GM12864 (cell line): ENCODE measurements at regions not wholly inside any gene's neighbourhood (a gene's known extent, or its start where the extent isn't known, plus 50 kb on each side); places are given as distances from the start of the nearest gene placed in this dataset.

ENCODE experiments used
- DNase-seq: peaks from one replicate; pipeline ENCODE4 v3.0.0-alpha.2; 2011; ENCODE audit warnings: low read depth
- H3K4me3 ChIP-seq: 2 replicates; pipeline ENCODE4 v1.5.1; 2011; ENCODE audit warnings: mild to moderate bottlenecking, low read depth, low read length, control low read depth
- CTCF ChIP-seq: IDR thresholded peaks from 2 replicates; pipeline ENCODE4 v1.5.1; 2011; ENCODE audit warnings: low read depth, mild to moderate bottlenecking, moderate library complexity, low read length, control low read depth, inconsistent platforms; ENCODE audit errors: missing control alignments

- no peak overlapping the region for H3K4me3 ChIP-seq
- no peak for DNase-seq
- TF ChIP-seq CTCF: no peak
These were observed 126.9 kb downstream of the FGF9 start for GRCh38 chr13:21797736-21798135.

GRCh38 chr13:21798181-21798580, 127.3 kb downstream of the FGF9 start:
- H3K4me3 ChIP-seq: no peak overlapping the region
- no peak for TF ChIP-seq CTCF
- no peak for DNase-seq

- DNase-seq: no peak
- H3K4me3 ChIP-seq: no peak overlapping the region
- TF ChIP-seq CTCF: no peak
These were observed 128.8 kb downstream of the FGF9 start for GRCh38 chr13:21799671-21800070.

- no peak for DNase-seq
- TF ChIP-seq CTCF: no peak
- H3K4me3 ChIP-seq: no peak overlapping the region
These were observed 130.2 kb downstream of the FGF9 start for GRCh38 chr13:21800837-21801616.

- TF ChIP-seq CTCF: no peak
- H3K4me3 ChIP-seq: no peak overlapping the region
- DNase-seq: no peak
These were observed 134.9 kb downstream of the FGF9 start for GRCh38 chr13:21805733-21806132.

GRCh38 chr13:21812192-21812626, 141.3 kb downstream of the FGF9 start:
- no peak for TF ChIP-seq CTCF
- DNase-seq: no peak
- H3K4me3 ChIP-seq: no peak overlapping the region

- no peak overlapping the region for H3K4me3 ChIP-seq
- DNase-seq: no peak
- no peak for TF ChIP-seq CTCF
These were observed 142.2 kb downstream of the FGF9 start for GRCh38 chr13:21813110-21813509.
